H9 (cell line): ENCODE measurements at regions not wholly inside any gene's neighbourhood (a gene's known extent, or its start where the extent isn't known, plus 50 kb on each side); places are given as distances from the start of the nearest gene placed in this dataset.

ENCODE experiments used
- DNase-seq: peaks from one replicate; pipeline ENCODE4 v3.0.0-alpha.2; 2017
- H2AFZ ChIP-seq: one replicate; pipeline ENCODE4 v1.6.1; 2013; ENCODE audit warnings: mild to moderate bottlenecking, low read length, control low read depth, moderate library complexity
- H2AK5ac ChIP-seq: 2 replicates; pipeline ENCODE4 v1.6.1; 2013; ENCODE audit warnings: low read length, control low read depth, mixed read lengths; ENCODE audit not compliant: insufficient read length
- H2BK120ac ChIP-seq: one replicate; pipeline ENCODE4 v1.6.1; 2013; ENCODE audit warnings: low read depth, mild to moderate bottlenecking, low read length, control low read depth, inconsistent platforms; ENCODE audit not compliant: poor library complexity, severe bottlenecking
- H2BK12ac ChIP-seq: 2 replicates; pipeline ENCODE4 v1.6.1; 2013; ENCODE audit warnings: low read length, control low read depth, mixed read lengths, low read depth; ENCODE audit not compliant: insufficient read length
- H2BK15ac ChIP-seq: 2 replicates; pipeline ENCODE4 v1.6.1; 2013; ENCODE audit warnings: low read depth, low read length, control low read depth
- H2BK20ac ChIP-seq: one replicate; pipeline ENCODE4 v1.6.1; 2013; ENCODE audit warnings: low read depth, mild to moderate bottlenecking, low read length, control low read depth, inconsistent platforms; ENCODE audit not compliant: poor library complexity, severe bottlenecking
- H2BK5ac ChIP-seq: 2 replicates; pipeline ENCODE4 v1.6.1; 2013; ENCODE audit warnings: low read length, control low read depth, mixed read lengths; ENCODE audit not compliant: insufficient read length
- H3K14ac ChIP-seq: 2 replicates; pipeline ENCODE4 v1.6.1; 2013; ENCODE audit warnings: low read length, control low read depth; ENCODE audit not compliant: insufficient read depth
- H3K18ac ChIP-seq: 2 replicates; pipeline ENCODE4 v1.6.1; 2013; ENCODE audit warnings: low read depth, mild to moderate bottlenecking, mixed read lengths, low read length, control low read depth; ENCODE audit not compliant: insufficient read length
- H3K23ac ChIP-seq: 2 replicates; pipeline ENCODE4 v1.6.1; 2013; ENCODE audit warnings: low read length, control low read depth, mixed read lengths, low read depth; ENCODE audit not compliant: insufficient read length
- H3K23me2 ChIP-seq: 2 replicates; pipeline ENCODE4 v1.6.1; 2013; ENCODE audit warnings: low read depth, mild to moderate bottlenecking, mixed read lengths, low read length, control low read depth; ENCODE audit not compliant: insufficient read length, poor library complexity, severe bottlenecking
- H3K27ac ChIP-seq: 2 replicates; pipeline ENCODE4 v1.5.1; 2013; ENCODE audit warnings: low read length, control low read depth, mixed read lengths, low read depth; ENCODE audit not compliant: insufficient read length
- H3K27me3 ChIP-seq: 2 replicates; pipeline ENCODE4 v1.6.1; 2013; ENCODE audit warnings: low read length, control low read depth, inconsistent platforms; ENCODE audit not compliant: insufficient read depth
- H3K4ac ChIP-seq: 2 replicates; pipeline ENCODE4 v1.6.1; 2013; ENCODE audit warnings: low read depth, mild to moderate bottlenecking, control low read depth, inconsistent platforms, low read length, moderate library complexity
- H3K4me1 ChIP-seq: 2 replicates; pipeline ENCODE4 v1.6.1; 2013; ENCODE audit warnings: low read length, control low read depth, inconsistent platforms; ENCODE audit not compliant: insufficient read depth
- H3K4me2 ChIP-seq: 2 replicates; pipeline ENCODE4 v1.6.1; 2013; ENCODE audit warnings: low read length, control low read depth, mixed read lengths; ENCODE audit not compliant: insufficient read length, insufficient read depth
- H3K56ac ChIP-seq: 2 replicates; pipeline ENCODE4 v1.6.1; 2013; ENCODE audit warnings: low read depth, mild to moderate bottlenecking, mixed read lengths, low read length, control low read depth; ENCODE audit not compliant: insufficient read length
- H3K79me1 ChIP-seq: 2 replicates; pipeline ENCODE4 v1.6.1; 2013; ENCODE audit warnings: low read depth, mild to moderate bottlenecking, moderate library complexity, low read length, control low read depth, inconsistent platforms; ENCODE audit not compliant: insufficient read depth, poor library complexity, severe bottlenecking
- H3K79me2 ChIP-seq: 2 replicates; pipeline ENCODE4 v1.6.1; 2013; ENCODE audit warnings: low read length, control low read depth, inconsistent platforms; ENCODE audit not compliant: insufficient read depth
- H3K9ac ChIP-seq: 2 replicates; pipeline ENCODE4 v1.6.1; 2013; ENCODE audit warnings: low read length, control low read depth, mixed read lengths; ENCODE audit not compliant: insufficient read length; ENCODE audit errors: extremely low read depth
- H3K9me3 ChIP-seq: one replicate; pipeline ENCODE4 v1.6.1; 2013; ENCODE audit warnings: low read depth, low read length, inconsistent platforms; ENCODE audit not compliant: control insufficient read depth
- H3T11ph ChIP-seq: one replicate; pipeline ENCODE4 v1.6.1; 2013; ENCODE audit warnings: mild to moderate bottlenecking, low read length, control low read depth, inconsistent platforms
- H4K20me1 ChIP-seq: one replicate; pipeline ENCODE4 v1.6.1; 2013; ENCODE audit not compliant: control insufficient read depth, insufficient read length, insufficient read depth
- H4K5ac ChIP-seq: 2 replicates; pipeline ENCODE4 v1.6.1; 2013; ENCODE audit warnings: low read depth, mild to moderate bottlenecking, mixed read lengths, low read length, control low read depth; ENCODE audit not compliant: insufficient read length
- H4K8ac ChIP-seq: replicated peaks from 2 replicates; pipeline ENCODE4 v1.6.1; 2013; ENCODE audit warnings: low read length, control low read depth, mixed read lengths, low read depth; ENCODE audit not compliant: insufficient read length
- H4K91ac ChIP-seq: 2 replicates; pipeline ENCODE4 v1.6.1; 2013; ENCODE audit warnings: low read depth, mild to moderate bottlenecking, moderate library complexity, mixed read lengths, low read length, control low read depth; ENCODE audit not compliant: insufficient read length
- H3K27ac Mint-ChIP-seq, 3 experiments: 2 replicates in 2 of 3; 3 replicates in 1 of 3; pipeline ENCODE4 v1.8.0; 2020 to 2021; ENCODE audit warnings: mixed read lengths in 3 of 3, mild to moderate bottlenecking in 1 of 3, moderate library complexity in 1 of 3
- H3K27me3 Mint-ChIP-seq: 2 replicates; pipeline ENCODE4 v1.8.0; 2021; ENCODE audit warnings: low read depth, mild to moderate bottlenecking, moderate library complexity, mixed read lengths
- H3K36me3 Mint-ChIP-seq, 3 experiments: 2 replicates in 2 of 3; 3 replicates in 1 of 3; pipeline ENCODE4 v1.8.0; 2020 to 2021; ENCODE audit warnings: low read depth in 3 of 3, mixed read lengths in 3 of 3; ENCODE audit not compliant: insufficient read depth in 1 of 3
- H3K4me1 Mint-ChIP-seq, 2 experiments: 2 replicates each; pipeline ENCODE4 v1.8.0; 2020; ENCODE audit warnings: mixed read lengths in 2 of 2
- H3K4me3 Mint-ChIP-seq, 2 experiments: 2 replicates in 1 of 2; 3 replicates in 1 of 2; pipeline ENCODE4 v1.8.0; 2020 to 2021; ENCODE audit warnings: mild to moderate bottlenecking in 2 of 2, mixed read lengths in 2 of 2, moderate library complexity in 1 of 2
- H3K9me3 Mint-ChIP-seq, 2 experiments: 2 replicates in 1 of 2; 3 replicates in 1 of 2; pipeline ENCODE4 v1.8.0; 2020; ENCODE audit warnings: mild to moderate bottlenecking in 2 of 2, mixed read lengths in 2 of 2, moderate library complexity in 1 of 2
- CTCF ChIP-seq: fragments of 200-600 bp; sonication (generic); conservative IDR thresholded peaks from 3 replicates; pipeline ENCODE4 v1.8.0; 2021; ENCODE audit warnings: antibody characterized with exemption, mild to moderate bottlenecking
- WGBS: extraction: QIAGEN DNeasy Blood & Tissue Kit; methylation state at CpG from one replicate; pipeline ENCODE4 v1.1.7; 2013; ENCODE audit warnings: missing lambda C conversion rate, low lambda C conversion rate, mixed read lengths; ENCODE audit not compliant: insufficient read length; ENCODE audit errors: extremely low coverage; 5-methylcytosine and 5-hydroxymethylcytosine counted together

GRCh38 chr15:98528046-98528725, 120.2 kb upstream of the IGF1R start:
- Histone ChIP-seq H3K23me2 (no peaks in the 10 kb centered on the region), H4K8ac (no peak overlapping the region), H4K5ac (no peak overlapping the region), H2BK15ac (no peak overlapping the region), H3K18ac (no peak overlapping the region), H3T11ph (no peak overlapping the region), H3K27me3 (no peaks in the 10 kb centered on the region), H2BK5ac (no peak overlapping the region), H3K23ac (no peak overlapping the region), H2BK120ac (no peak overlapping the region), H2BK12ac (no peak overlapping the region), H2AK5ac (no peak overlapping the region), H3K14ac (no peak overlapping the region), H3K79me2 (no peaks in the 10 kb centered on the region), H3K4me1 (no peaks in the 10 kb centered on the region), H3K9me3 (no peaks in the 10 kb centered on the region), H2BK20ac (no peak overlapping the region), H3K9ac (no peak overlapping the region), H4K91ac (no peak overlapping the region), H3K4me2 (no peak overlapping the region), H3K27ac (no peak overlapping the region), H3K56ac (no peak overlapping the region), H3K4ac (no peak overlapping the region), H2AFZ (no peak overlapping the region), H4K20me1 (no peaks in the 10 kb centered on the region), H3K79me1 (no peaks in the 10 kb centered on the region)
- Mint-ChIP-seq H3K4me1 (peaks cover 10 to 24% of the 10 kb centered on the region in 2 experiments), H3K9me3 (no peaks in the 10 kb centered on the region; a peak in 1 of 5 replicates), H3K4me3 (no peak overlapping the region), H3K27me3 (peaks cover 5% of the 10 kb centered on the region; the same call in 1 of the 2 replicates), H3K36me3 (no peaks in the 10 kb centered on the region), H3K27ac (no peak overlapping the region)
- no peak for TF ChIP-seq CTCF
- no peak for DNase-seq
- no CpG with 5 or more reads among the region's 8 CpGs for WGBS
